Keratinocyte (primary cell): ENCODE measurements at regions not wholly inside any gene's neighbourhood (a gene's known extent, or its start where the extent isn't known, plus 50 kb on each side); places are given as distances from the start of the nearest gene placed in this dataset.

Source experiments
- DNase-seq: peaks from one replicate; pipeline ENCODE4 v3.0.0-alpha.2; 2011; ENCODE audit warnings: low read depth, missing footprints, low spot score
- FAIRE-seq: peaks from 2 replicates; lab custom pipeline; 2011; peaks lifted over from hg19 to GRCh38; lab: Jason Lieb, UNC
- H2AFZ ChIP-seq: 2 replicates; pipeline ENCODE4 v1.6.0; 2012; ENCODE audit warnings: low read length, control low read depth, inconsistent platforms; ENCODE audit not compliant: control insufficient read depth
- H3K27ac ChIP-seq: 2 replicates; pipeline ENCODE4 v1.5.1; 2011; ENCODE audit warnings: low read length; ENCODE audit not compliant: control insufficient read depth, insufficient read depth
- H3K27me3 ChIP-seq: 3 replicates; pipeline ENCODE4 v1.6.0; 2011; ENCODE audit warnings: low read length; ENCODE audit not compliant: control insufficient read depth, insufficient read depth; ENCODE audit errors: extremely low read depth
- H3K36me3 ChIP-seq, 2 experiments: 2 replicates in 1 of 2; 3 replicates in 1 of 2; pipeline ENCODE4 v1.5.1; 2011; ENCODE audit warnings: low read length in 2 of 2, mild to moderate bottlenecking in 1 of 2; ENCODE audit not compliant: control insufficient read depth in 2 of 2, insufficient read depth in 2 of 2; ENCODE audit errors: extremely low read depth in 1 of 2
- H3K4me1 ChIP-seq: 3 replicates; pipeline ENCODE4 v1.5.1; 2011; ENCODE audit warnings: low read length; ENCODE audit not compliant: control insufficient read depth, insufficient read depth; ENCODE audit errors: extremely low read depth
- H3K4me2 ChIP-seq: 3 replicates; pipeline ENCODE4 v1.6.0; 2011; ENCODE audit warnings: low read depth, low read length; ENCODE audit not compliant: control insufficient read depth, insufficient read depth; ENCODE audit errors: extremely low read depth
- H3K4me3 ChIP-seq, 3 experiments: fragments of 200-600 bp in 1 of 3; sonication (generic) in 1 of 3; 2 replicates in 2 of 3; 3 replicates in 1 of 3; pipeline ENCODE4 v1.5.1; 2011 to 2016; ENCODE audit warnings: low read length in 3 of 3, mild to moderate bottlenecking in 3 of 3, control low read depth in 2 of 3, inconsistent platforms in 1 of 3, low read depth in 1 of 3, mixed read lengths in 1 of 3, mixed run types in 1 of 3, moderate library complexity in 1 of 3; ENCODE audit not compliant: control insufficient read depth in 2 of 3, insufficient read depth in 2 of 3; ENCODE audit errors: extremely low read depth in 1 of 3
- H3K79me2 ChIP-seq: 2 replicates; pipeline ENCODE4 v1.6.0; 2012; ENCODE audit warnings: low read length; ENCODE audit not compliant: control insufficient read depth, insufficient read depth
- H3K9ac ChIP-seq: 3 replicates; pipeline ENCODE4 v1.6.0; 2011; ENCODE audit warnings: low read length; ENCODE audit not compliant: control insufficient read depth, insufficient read depth; ENCODE audit errors: extremely low read depth
- H3K9me1 ChIP-seq: 3 replicates; pipeline ENCODE4 v1.6.0; 2011; ENCODE audit warnings: low read length; ENCODE audit not compliant: control insufficient read depth, insufficient read depth; ENCODE audit errors: extremely low read depth
- H3K9me3 ChIP-seq: 2 replicates; pipeline ENCODE4 v1.5.1; 2012; ENCODE audit warnings: low read depth, low read length; ENCODE audit not compliant: control insufficient read depth
- H4K20me1 ChIP-seq: 3 replicates; pipeline ENCODE4 v1.6.0; 2011; ENCODE audit warnings: low read length; ENCODE audit not compliant: control insufficient read depth, insufficient read depth; ENCODE audit errors: extremely low read depth
- EZH2 ChIP-seq: IDR thresholded peaks from one replicate; pipeline ENCODE4 v1.6.1; 2012; ENCODE audit warnings: inconsistent platforms, mild to moderate bottlenecking, low read length, moderate library complexity
- dilution Hi-C: fragments of 300-500 bp; cut with MboI; formaldehyde crosslinking; loops from one replicate; pipeline ENCODE4 v1.7.0; 2020; ENCODE audit warnings: low sequenced_read_pairs; ENCODE audit not compliant: extremely low pct_ligation_motif_present
- TF ChIP-seq, protein P1 (sequence below), 3 experiments: IDR thresholded peaks in 1 of 3; conservative IDR thresholded peaks in 1 of 3; optimal IDR thresholded peaks in 1 of 3; 2 replicates in 2 of 3; 3 replicates in 1 of 3; pipeline versions ENCODE3 to v1.5.1; 2011; ENCODE audit warnings: low read length in 3 of 3, mild to moderate bottlenecking in 3 of 3, moderate library complexity in 2 of 3, control low read depth in 1 of 3, inconsistent platforms in 1 of 3; ENCODE audit not compliant: insufficient read depth in 2 of 3; ENCODE audit errors: extremely low read depth in 1 of 3

DNA sequence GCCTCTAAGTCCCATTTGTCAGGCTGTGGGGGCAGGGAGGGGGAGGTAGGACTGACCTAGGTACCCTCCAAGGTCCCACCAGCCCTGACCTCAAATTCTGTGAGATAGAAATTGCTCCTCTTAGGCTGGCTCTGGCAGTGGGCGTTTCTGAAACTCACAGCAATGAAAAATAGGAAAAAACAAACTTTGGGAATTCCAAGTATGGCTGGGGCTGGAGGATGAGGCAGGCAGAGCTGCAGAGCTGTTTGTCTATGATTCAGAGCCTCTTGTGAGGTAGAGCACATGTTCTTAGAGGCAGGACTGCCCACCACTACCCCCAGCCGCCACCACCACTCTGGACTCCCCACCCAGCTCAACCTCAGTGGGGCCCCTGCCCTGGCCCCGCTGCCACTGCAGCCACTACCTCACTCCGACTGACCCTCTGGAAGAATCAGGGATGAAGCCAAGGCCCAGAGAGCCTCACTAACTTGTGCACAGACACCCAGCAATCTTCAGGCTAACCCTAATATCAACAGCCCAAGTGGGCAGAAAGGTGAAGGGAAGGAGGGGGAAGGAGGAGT is 98.2 kb downstream of the PJA1 start:
- Histone ChIP-seq H2AFZ (no peak overlapping the region), H3K4me1 (no peaks in the 10 kb centered on the region), H3K9ac (no peak overlapping the region), H3K36me3 (no peaks in the 10 kb centered on the region), H3K79me2 (no peaks in the 10 kb centered on the region), H4K20me1 (no peaks in the 10 kb centered on the region), H3K4me3 (no peak overlapping the region), H3K27ac (no peak overlapping the region), H3K9me1 (no peaks in the 10 kb centered on the region), H3K9me3 (no peaks in the 10 kb centered on the region), H3K4me2 (no peak overlapping the region), H3K27me3 (peaks cover 3% of the 10 kb centered on the region)
- dilution Hi-C loops: no loop called here
- no peak for TF ChIP-seq EZH2
- TF ChIP-seq, protein P1, sequence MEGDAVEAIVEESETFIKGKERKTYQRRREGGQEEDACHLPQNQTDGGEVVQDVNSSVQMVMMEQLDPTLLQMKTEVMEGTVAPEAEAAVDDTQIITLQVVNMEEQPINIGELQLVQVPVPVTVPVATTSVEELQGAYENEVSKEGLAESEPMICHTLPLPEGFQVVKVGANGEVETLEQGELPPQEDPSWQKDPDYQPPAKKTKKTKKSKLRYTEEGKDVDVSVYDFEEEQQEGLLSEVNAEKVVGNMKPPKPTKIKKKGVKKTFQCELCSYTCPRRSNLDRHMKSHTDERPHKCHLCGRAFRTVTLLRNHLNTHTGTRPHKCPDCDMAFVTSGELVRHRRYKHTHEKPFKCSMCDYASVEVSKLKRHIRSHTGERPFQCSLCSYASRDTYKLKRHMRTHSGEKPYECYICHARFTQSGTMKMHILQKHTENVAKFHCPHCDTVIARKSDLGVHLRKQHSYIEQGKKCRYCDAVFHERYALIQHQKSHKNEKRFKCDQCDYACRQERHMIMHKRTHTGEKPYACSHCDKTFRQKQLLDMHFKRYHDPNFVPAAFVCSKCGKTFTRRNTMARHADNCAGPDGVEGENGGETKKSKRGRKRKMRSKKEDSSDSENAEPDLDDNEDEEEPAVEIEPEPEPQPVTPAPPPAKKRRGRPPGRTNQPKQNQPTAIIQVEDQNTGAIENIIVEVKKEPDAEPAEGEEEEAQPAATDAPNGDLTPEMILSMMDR (optimal IDR thresholded peaks at IDR 0.05 in 1 of 3, IDR thresholded peaks at IDR 0.05 in 1 of 3, conservative IDR thresholded peaks at IDR 0.05 in 1 of 3; ENCODE audit: extremely low read depth in 1 of 3, insufficient read depth in 2 of 3, low read length in 3 of 3): no peak
- DNase-seq: no peak
- no peak for FAIRE-seq

DNA sequence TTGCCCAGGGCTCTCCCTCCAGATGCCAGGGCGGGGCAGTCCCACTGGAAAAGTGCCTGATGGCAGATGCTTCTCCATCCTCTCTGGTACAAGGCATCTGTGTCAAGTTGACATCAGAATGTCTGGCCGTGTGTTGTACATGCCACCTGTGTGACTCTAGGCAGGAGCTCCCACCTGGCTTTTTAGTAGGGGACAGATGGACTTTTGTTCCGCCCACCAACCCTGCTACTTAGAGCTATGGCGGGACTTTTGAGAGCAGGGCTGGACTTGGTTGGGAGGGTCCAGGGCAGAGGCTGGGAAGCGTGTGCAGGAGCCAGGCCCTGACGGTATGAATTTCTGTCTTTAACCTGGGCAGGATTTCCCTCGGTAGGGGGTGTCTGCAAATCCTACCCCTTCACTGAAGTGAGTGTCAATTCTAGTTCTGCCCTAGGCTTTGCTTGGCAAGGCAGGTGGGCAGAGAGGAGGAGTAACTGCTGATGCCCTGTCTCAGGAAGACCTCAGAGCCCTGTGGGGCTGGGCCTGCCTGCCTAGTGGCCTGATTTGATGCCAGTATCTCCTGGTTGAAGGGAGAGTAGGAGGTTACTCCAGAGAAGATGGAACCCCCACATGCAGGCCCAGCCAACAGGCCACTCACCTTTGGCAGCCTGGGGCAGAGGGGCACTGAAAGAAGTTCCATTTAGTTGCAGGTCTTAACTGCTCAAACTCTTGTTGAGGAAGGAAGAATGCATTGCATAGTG is 99.1 kb downstream of the PJA1 start:
- DNase-seq: no peak
- no peak overlapping the region for H2AFZ ChIP-seq
- peaks cover 3% of the 10 kb centered on the region for H3K27me3 ChIP-seq
- no peaks in the 10 kb centered on the region for H3K36me3 ChIP-seq
- H4K20me1 ChIP-seq: no peaks in the 10 kb centered on the region
- no peak overlapping the region for H3K4me3 ChIP-seq
- H3K9me3 ChIP-seq: no peaks in the 10 kb centered on the region
- no peaks in the 10 kb centered on the region for H3K79me2 ChIP-seq
- H3K27ac ChIP-seq: no peak overlapping the region
- no peaks in the 10 kb centered on the region for H3K9me1 ChIP-seq
- TF ChIP-seq EZH2: no peak
- no peak overlapping the region for H3K4me2 ChIP-seq
- no peak for FAIRE-seq
- dilution Hi-C loops: no loop called here
- no peak overlapping the region for H3K9ac ChIP-seq
- H3K4me1 ChIP-seq: no peaks in the 10 kb centered on the region
